GM18511 (cell line): ENCODE measurements at regions not wholly inside any gene's neighbourhood (a gene's known extent, or its start where the extent isn't known, plus 50 kb on each side); places are given as distances from the start of the nearest gene placed in this dataset.
A peak's percentile ranks its signal among the peaks of the same experiment; 100 is the strongest.
"Not testable (repeated sequence)": the region's sequence is repeated elsewhere in the genome, so short reads cannot be mapped to it uniquely, and the experiment has no call there.

ENCODE experiments used
- ATAC-seq: cut with Tn5 transposase; IDR thresholded peaks from one replicate; pipeline ENCODE4 v1.9.1; 2021; ENCODE audit warnings: mild to moderate bottlenecking, moderate library complexity; ENCODE audit not compliant: unreplicated experiment

DNA sequence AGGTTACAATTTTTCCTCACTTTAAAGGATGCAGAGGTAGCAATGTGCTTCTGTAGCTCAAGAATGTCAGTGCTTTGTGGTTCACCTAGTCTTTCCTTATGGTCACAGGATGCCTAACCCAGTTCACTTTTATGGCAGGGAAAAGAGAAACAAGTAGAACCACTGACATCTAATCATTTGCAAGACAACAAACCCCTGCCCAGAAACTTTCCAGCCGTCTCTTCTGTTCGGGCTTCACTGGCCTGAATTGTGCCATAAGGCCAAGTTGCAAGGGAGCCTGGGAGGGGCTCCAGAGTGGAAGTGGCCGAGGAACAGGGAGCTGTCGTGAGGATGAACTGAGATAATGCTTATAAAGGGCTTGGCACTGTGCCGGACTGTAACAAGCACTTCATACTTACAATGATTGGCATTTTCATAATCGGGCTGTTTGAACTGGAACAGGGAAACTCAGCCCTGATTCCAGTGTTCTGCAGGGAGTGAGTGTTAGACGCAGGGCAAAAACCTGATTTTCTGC, 212.6 kb downstream of the BCAS1 start:
- no peak for ATAC-seq

- no peak for ATAC-seq
Measured at GRCh38 chr20:53856300-53857295, 213.8 kb downstream of the BCAS1 start.

GRCh38 chr20:53855733-53856132, 214.7 kb downstream of the BCAS1 start:
- ATAC-seq = no peak

DNA sequence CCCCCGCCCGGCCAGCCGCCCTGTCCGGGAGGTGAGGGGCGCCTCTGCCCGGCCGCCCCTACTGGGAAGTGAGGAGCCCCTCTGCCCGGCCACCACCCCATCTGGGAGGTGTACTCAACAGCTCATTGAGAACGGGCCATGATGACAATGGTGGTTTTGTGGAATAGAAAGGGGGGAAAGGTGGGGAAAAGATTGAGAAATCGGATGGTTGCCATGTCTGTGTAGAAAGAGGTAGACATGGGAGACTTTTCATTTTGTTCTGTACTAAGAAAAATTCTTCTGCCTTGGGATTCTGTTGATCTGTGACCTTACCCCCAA, 215.8 kb downstream of the BCAS1 start:
- not testable (repeated sequence) for ATAC-seq

- no peak for ATAC-seq
Measured at GRCh38 chr20:53853111-53853713, 217.2 kb downstream of the BCAS1 start.

DNA sequence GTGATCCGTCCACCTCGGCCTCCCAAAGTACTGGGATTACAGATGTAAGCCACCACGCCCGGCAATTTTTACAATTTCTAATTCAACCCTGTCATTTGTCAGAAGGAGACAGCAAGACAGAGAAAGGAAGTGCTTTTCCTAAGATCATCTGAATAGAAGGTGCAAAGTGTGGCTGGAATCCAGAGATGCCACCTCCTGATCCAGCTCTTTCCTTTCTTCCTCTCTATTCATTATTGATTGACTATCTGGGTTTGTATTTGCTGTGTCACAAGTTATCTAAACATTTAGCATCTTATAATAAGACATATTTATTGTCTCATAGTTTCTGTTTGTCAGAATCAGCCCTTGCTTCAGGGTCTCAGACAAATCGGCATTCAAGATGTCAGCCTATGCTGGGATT, 217.7 kb downstream of the BCAS1 start:
- no peak for ATAC-seq

- no peak for ATAC-seq
Measured at GRCh38 chr20:53852014-53852413, 218.4 kb downstream of the BCAS1 start.

GRCh38 chr20:53850319-53850718, 220.1 kb downstream of the BCAS1 start:
- ATAC-seq = no peak

DNA sequence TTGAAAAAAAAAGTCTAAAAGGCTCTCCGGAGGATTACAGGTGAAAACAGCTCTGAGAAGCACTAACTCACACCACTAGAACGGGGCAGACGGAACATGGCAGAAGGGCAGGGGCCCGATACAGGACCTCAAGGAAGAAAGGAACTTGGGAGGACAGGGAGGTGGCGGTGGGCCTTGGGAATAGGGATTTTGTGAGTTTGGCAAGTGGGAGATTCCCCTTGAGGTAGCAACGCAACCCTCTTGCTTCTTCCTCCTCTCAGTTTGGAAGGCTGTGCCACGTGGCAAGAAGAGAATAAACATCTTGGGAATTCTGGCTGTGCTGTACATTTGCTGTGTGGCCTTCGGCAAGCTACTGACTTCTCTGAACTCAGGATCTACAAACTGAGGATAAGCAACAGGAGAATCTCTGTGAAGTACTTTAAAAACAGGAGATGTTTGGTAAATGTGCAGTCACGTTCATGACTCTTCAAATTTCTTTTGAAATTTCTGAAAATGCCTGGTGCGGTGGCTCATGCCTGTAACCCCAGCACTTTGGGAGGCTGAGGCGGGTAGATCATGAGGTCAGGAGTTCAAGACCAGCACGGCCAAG, 220.8 kb downstream of the BCAS1 start:
- ATAC-seq = no peak

DNA sequence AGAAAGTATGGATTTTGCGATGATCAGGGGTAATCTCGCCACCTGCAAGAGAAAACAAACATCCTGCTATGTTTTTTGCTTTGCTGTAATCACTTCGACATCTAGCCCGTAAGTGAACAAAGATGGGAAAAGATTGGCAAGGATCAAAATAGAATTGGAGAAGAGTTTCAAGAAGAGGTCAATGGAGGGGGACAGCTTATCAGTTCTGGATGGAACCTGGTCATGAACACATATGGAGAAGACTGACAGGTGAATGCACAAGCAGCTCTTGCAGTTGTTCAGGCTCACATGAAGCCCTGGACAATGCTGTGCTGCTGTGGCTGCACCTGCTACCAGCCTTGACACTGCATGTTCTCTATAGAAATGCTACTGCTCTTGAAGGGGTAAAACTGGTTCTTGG, 222.1 kb downstream of the BCAS1 start:
- ATAC-seq = no peak

GRCh38 chr20:53847837-53848170, 222.6 kb downstream of the BCAS1 start:
- ATAC-seq = peak; percentile 53

- peak; percentile 49 for ATAC-seq
Measured at GRCh38 chr20:53847139-53847836, 223.1 kb downstream of the BCAS1 start.

DNA sequence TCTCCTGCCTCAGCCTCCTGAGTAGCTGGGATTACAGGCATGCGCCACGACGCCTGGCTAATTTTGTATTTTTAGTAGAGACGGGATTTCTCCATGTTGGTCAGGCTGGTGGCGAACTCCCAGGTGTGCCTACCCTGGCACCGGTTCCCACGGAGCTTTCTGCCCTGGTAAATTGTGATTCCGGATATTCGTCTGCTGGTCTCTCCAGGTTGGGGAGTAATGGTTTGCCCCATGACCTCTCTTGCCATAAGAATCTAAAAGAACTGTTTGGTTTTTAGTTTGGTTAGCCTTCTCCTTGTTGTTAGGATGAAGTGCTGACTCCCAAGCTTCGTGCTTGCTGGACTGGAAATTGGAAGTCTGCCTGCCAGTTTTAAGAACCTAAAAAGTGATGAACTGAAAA, 223.8 kb downstream of the BCAS1 start:
- no peak for ATAC-seq

DNA sequence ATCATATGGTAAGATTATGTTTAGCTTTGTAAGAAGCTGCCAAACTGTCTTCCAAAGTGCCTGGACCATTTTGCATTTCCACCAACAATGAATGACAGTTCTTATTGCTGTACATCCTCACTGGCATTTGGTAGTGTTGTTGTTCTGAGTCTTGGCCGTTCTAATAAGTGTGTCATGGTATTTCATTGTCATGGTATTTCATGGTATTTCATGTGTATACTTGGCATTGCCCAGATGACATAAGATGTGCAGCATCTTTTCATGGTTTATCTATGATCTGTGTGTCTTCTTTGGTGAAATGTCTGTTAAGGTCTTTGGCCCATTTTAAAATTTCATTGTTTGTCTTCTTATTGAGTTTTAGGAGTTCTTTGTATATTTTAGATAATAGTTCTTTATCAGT, 224.4 kb downstream of the BCAS1 start:
- ATAC-seq = no peak

- no peak for ATAC-seq
Measured at GRCh38 chr20:53844259-53844658, 226.1 kb downstream of the BCAS1 start.

DNA sequence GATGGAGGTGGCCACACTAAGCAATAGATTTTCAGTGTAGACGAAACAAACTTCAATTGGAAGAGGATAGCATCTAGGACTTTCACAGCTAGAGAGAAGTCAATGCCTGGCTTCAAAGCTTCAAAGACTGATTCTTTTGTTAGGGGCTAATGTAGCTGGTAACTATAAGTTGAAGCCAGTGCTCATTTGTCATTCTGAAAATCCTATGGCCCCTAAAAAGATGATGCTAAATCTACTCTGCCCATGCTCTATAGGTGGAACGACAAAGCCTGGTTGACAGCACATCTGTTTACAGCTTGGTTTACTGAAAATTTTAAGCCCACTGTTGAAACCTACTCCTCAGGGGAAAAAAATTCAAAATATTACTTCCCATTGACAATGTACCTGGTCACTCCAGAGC, 226.7 kb downstream of the BCAS1 start:
- no peak for ATAC-seq

- ATAC-seq = peak; percentile 45
Measured at GRCh38 chr20:53842301-53843099, 227.9 kb downstream of the BCAS1 start.

DNA sequence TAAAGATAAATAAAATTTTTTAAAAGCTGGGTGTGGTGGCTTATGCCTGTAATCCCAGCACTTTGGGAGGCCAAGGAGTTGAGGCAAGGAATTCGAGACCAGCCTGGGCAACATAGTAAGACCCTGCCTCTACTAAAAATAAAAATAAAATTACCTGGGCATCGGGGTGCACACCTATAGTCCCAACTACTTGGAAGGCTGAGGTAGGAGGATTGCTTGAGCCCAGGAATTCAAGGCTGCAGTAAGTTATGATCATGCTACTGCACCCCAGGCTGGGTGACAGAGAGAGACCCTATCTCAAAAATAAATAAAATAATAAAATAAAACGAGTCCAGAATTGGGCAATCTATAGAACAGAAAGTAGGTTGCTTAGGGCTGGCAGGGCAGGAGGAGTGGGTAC, 228.7 kb downstream of the BCAS1 start:
- ATAC-seq = no peak

DNA sequence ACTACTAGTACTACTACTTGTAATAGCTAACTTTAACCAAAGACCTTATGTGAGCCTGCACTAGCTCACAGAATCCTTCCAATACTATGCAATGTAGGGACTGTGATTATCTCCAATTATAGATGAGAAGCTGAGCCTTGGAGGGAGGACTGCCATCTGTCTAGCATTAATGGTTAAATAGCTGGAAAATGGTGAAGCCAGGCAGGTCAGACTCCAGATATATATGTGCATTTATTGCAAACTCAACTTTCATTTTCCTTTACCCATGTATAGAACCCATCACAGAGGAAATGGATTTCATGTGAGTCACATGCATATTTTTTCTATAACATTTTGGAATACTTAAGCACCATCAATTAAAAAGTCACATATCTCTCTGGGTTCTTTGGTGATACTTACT, 229.9 kb downstream of the BCAS1 start:
- no peak for ATAC-seq

DNA sequence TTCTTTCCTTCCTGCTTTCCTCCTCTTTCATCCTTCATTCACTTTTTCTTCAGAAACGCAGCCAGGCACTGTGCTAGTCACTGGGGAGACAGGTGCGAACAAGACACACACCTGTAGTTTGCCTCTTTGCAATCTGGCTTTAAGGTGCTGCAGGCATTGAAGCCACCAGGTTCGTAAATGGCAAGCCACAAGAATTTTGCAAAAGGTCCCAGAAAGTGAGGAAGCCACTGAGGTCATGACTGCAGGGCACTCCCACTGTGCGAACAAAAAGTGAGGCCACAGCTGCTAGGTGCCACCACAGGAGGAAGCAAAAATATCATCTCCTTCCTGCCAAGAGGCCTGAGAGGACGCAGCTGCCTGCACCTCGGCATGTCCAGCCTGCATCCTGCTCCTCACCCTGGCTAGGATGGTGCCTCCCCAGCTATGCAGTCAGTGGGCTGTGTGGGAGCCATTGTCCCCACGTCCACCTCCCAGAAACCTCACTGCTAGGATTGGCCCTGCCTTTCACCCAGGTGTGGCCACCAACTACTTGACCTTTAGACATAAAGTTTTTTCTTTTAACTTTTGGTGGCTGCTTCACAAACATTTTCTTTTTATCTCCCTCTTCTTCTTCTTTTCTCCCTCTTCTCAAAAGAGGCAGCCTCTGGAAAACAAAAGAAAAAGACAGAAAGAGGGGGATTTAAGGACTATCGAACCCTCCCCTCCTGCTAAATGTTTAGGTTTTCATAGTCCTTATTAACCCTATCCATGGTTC, 230.8 kb downstream of the BCAS1 start:
- peak; percentile 67 for ATAC-seq
